ENCODE measurements at regions not wholly inside any gene's neighbourhood (a gene's known extent, or its start where the extent isn't known, plus 50 kb on each side); places are given as distances from the start of the nearest gene placed in this dataset.

GRCh38 chr21:23899561-23899960, 1707.7 kb downstream of the MRPL39 start:
- TF ChIP-seq POLR2A (IDR thresholded peaks at IDR 0.05) (no peak), CTCF (IDR thresholded peaks at IDR 0.05) (no peak)
- no peak overlapping the region for H3K27ac ChIP-seq
- no peak for ATAC-seq

GRCh38 chr21:23890652-23891051, 1716.6 kb downstream of the MRPL39 start:
- Histone ChIP-seq H3K4me3 (no peak overlapping the region), H3K4me1 (no peaks in the 10 kb centered on the region), H3K27me3 (no peaks in the 10 kb centered on the region), H3K27ac (no peak overlapping the region), H3K36me3 (replicated peaks in 1 of 2; ENCODE audit: insufficient read depth in 1 of 2, low read depth in 2 of 2) (no peaks in the 10 kb centered on the region), H3K9me3 (no peaks in the 10 kb centered on the region)
- DNase-seq (no peak), ATAC-seq (no peak)
- intact Hi-C loops (cut with DNase I), result no loop called here
- TF ChIP-seq CTCF (IDR thresholded peaks at IDR 0.05), result no peak
- TF ChIP-seq POLR2A (IDR thresholded peaks at IDR 0.05), result no peak
- WGBS, 2 donors, result 83 to 85% methylated on average over 4 of the region's 4 CpGs

More at GRCh38 chr21:23899561-23899960, 1707.7 kb downstream of the MRPL39 start:
- H3K27me3 ChIP-seq, result no peaks in the 10 kb centered on the region
- 75 to 93% methylated on average over 2 of the region's 2 CpGs for WGBS, 2 donors
- DNase-seq, result no peak
- H3K9me3 ChIP-seq, result no peaks in the 10 kb centered on the region
- no peaks in the 10 kb centered on the region for H3K36me3 ChIP-seq (replicated peaks in 1 of 2; ENCODE audit: insufficient read depth in 1 of 2, low read depth in 2 of 2)
- intact Hi-C loops (cut with DNase I), result no loop called here
- H3K4me1 ChIP-seq, result no peaks in the 10 kb centered on the region
- H3K4me3 ChIP-seq, result no peak overlapping the region

- Histone ChIP-seq H3K9me3 (no peaks in the 10 kb centered on the region), H3K36me3 (replicated peaks in 1 of 2; ENCODE audit: insufficient read depth in 1 of 2, low read depth in 2 of 2) (no peaks in the 10 kb centered on the region), H3K27ac (no peak overlapping the region), H3K4me1 (no peaks in the 10 kb centered on the region), H3K27me3 (no peaks in the 10 kb centered on the region), H3K4me3 (no peak overlapping the region)
- intact Hi-C loops (cut with DNase I), result no loop called here
- 74 to 83% methylated on average over 10 of the region's 10 CpGs for WGBS, 2 donors
- ATAC-seq, result no peak
- DNase-seq, result no peak
- no peak for TF ChIP-seq POLR2A (IDR thresholded peaks at IDR 0.05)
- TF ChIP-seq CTCF (IDR thresholded peaks at IDR 0.05), result no peak
Measured at GRCh38 chr21:23887725-23888306, 1719.5 kb downstream of the MRPL39 start.

GRCh38 chr21:23886828-23887724, 1720.2 kb downstream of the MRPL39 start:
- no peak overlapping the region for H3K27ac ChIP-seq
- H3K36me3 ChIP-seq (replicated peaks in 1 of 2; ENCODE audit: insufficient read depth in 1 of 2, low read depth in 2 of 2), result no peaks in the 10 kb centered on the region
- no peaks in the 10 kb centered on the region for H3K4me1 ChIP-seq
- ATAC-seq (no peak), DNase-seq (no peak)
- H3K4me3 ChIP-seq, result no peak overlapping the region
- TF ChIP-seq CTCF (IDR thresholded peaks at IDR 0.05) (no peak), POLR2A (IDR thresholded peaks at IDR 0.05) (no peak)
- 73 to 77% methylated on average over 18 to 21 of the region's 21 CpGs for WGBS, 2 donors
- no peaks in the 10 kb centered on the region for H3K27me3 ChIP-seq
- no peaks in the 10 kb centered on the region for H3K9me3 ChIP-seq
- intact Hi-C loops (cut with DNase I), result no loop called here

Measured in body of pancreas (tissue), 4 donors.